Suppressor macrophage (primary cell): ENCODE measurements at regions not wholly inside any gene's neighbourhood (a gene's known extent, or its start where the extent isn't known, plus 50 kb on each side); places are given as distances from the start of the nearest gene placed in this dataset.
"Not testable (repeated sequence)": the region's sequence is repeated elsewhere in the genome, so short reads cannot be mapped to it uniquely, and the experiment has no call there.

Experiments used
- DNase-seq, 4 experiments: peaks; one replicate each; pipeline ENCODE4 v3.0.0-alpha.2; 2020 to 2022

DNA sequence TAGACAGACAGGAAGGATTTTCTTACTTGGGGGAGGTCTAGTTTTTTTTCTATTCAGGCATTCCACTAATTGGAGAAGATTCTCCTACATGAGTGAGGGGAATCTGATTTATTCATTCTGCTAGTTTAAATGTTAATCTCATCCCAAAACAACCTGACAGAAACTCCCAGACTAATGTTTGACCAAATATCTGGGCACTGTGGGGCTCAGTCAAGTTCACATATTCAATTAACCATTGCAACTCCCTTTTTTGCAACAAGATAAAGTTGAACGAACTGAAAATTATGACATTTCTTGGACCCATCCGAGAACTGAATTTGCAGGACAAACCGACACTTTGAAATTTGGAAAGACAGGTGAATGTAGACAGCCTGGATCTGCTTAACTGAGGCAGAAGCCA lies 194.4 kb upstream of the PTER start:
- no peak for DNase-seq

DNA sequence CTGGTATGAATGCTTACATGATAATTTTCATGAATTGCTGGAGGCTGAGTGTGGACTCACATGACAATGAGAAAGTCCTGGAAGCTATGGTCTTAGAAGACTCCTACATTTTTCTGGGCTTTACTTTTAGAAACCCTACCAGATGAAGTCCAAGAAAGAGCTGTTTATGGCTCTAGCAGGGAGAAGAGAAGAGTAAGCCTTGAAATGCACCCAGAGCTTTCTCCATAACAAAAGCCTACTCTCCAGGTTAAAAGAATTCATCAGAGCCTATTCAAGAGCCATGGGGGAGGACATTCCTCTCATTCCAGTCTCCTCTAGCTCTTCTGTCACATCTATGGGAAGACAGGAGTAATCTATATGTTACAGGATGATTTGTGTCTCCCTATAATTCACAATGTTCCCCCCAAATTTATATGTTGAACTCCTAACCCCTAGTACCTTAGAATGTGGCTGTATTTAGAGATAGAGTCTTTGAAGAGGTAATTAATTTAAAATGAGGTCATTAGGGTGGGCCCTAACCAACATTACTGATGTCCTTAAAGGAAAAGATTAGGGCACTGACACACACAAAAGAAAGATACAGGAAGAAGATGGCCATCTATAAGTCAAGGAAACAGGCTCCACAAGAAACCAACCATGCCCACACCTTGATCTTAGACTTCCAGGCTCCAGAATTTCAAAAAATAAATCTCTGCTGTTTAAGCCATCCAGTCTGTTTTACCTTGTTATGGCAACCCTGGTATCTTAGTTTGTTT lies 193.8 kb upstream of the PTER start:
- no peak for DNase-seq

DNA sequence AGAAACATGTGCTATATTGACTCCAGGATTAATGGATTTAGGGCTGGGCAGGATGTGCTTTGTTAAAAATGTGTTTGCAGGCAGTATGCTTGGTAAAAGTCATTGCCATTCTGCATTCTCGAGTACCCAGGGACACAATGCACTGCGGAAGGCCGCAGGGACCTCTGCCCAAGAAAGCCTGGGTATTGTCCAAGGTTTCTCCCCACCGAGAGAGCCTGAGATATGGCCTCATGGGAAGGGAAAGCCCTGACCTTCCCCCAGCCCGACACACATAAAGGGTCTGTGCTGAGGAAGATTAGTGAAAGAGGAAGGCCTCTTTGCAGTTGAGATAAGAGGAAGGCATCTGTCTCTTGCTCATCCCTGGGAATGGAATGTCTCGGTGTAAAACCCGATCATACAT lies 186.7 kb upstream of the PTER start:
- not testable (repeated sequence) for DNase-seq

DNA sequence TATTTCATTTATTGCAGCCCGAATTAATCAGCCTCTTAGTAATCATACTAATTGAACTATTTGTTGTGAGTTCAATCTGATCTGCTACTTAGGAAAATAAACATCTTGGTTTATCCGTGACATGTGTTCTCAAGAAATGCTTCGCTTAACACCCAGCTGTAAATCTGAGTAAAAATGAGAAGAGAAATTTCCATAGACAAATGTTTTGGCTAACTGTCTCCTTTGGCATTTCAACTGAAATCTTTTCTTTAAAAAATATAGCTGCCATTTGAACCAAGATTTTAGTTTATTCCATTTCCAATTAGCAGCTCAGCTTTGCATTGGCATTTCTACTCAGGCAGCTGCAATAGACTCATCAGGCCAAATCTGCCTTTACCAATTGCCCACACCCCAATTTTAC lies 180.5 kb upstream of the PTER start:
- DNase-seq, result no peak

DNA sequence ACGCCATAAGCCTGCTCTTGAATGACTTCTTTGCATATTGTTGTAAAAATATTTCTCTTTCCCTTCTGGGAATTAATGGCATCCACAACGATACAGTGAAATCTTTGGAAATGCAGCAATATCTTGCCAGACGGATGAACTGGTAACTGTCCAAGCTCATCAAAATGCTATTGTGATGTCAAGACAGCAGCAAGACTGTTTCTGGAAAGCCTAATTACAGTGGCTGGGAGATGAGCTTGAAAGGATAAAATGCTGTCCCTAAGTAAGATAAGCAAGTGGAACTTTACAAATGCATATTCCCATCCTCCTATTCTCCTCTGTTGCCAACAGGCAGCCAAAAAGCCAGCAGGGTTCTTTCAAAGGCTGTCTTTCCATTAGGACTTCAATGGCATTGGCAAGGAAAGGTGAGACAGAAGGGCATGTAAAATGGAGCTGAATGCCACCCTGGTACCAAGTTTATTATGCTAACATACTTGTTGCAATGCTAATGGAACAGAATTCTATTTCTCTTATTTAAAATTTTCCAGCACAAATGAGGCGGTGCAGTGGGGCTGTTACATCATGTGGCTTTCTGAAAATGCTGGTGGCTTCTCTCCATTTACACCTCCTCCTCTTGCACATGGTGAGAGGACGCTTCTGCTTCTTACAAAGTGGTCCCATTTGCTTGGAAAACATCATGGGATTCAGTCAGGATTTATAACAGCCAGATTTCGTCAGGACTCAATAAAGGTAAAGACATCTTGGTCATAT lies 178.3 kb upstream of the PTER start:
- DNase-seq, result no peak

DNA sequence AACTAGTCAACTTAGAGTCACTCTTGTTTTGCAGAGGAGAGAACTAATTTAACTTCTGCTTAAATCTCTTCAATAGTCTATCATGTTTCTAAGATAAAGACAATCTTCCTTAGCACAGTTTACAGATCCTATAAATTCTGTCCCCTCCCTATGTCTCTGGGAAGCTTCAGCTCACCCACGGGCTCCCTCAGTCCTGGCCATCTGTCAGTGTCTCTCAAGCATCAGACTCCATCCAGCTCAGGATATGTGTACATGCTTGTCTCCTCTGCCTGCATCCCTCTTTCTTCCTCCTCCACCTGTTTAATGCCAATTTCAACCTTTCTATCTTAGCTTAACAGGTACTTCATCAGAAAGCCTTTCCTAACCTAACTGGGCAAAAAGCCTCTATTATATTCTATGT lies 177.1 kb upstream of the PTER start:
- no peak for DNase-seq

- DNase-seq, result no peak
Observed at GRCh38 chr10:16260388-16260787, 176.4 kb upstream of the PTER start.

DNA sequence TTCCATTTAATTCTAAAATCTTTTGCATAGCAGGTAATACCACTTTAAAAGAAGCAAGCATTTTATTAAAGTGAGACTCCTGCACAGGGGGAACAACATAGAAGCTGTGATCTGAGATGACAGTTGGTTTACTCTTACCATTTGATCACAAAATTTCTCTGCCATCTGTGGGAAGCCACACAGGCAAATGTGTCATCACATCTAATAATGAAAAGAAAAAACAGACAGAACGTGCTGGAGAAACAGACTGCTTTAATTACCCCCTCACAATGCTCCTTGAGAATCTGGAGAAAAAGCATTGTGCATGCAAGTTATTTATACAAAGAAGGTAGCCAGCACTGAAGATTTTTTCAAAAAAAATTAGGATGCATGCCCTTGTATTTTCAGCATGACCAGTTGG lies 165.2 kb upstream of the PTER start:
- no peak for DNase-seq

DNA sequence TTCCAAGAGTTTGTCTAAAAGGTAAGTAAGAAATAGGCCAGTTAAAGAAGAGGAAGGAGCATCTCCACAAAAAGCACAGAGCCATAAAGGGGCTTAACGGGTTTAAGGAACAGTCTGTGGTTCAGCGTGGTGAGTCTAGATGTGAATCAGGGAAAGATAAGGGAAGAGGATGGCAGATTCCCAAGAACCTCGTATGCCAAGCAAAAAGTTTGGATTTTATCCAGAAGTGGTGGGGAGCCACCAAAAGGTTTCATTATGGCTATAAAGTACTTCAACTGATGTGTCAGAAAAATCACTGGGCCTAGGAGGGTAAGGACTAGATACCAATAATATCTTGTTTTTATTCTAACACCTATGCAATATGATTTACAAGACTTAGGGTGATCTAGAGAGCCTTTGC lies 161.9 kb upstream of the PTER start:
- no peak for DNase-seq

- DNase-seq, result no peak
Observed at GRCh38 chr10:16280595-16280994, 156.2 kb upstream of the PTER start.

- no peak for DNase-seq
Observed at GRCh38 chr10:16292366-16292765, 144.4 kb upstream of the PTER start.

DNA sequence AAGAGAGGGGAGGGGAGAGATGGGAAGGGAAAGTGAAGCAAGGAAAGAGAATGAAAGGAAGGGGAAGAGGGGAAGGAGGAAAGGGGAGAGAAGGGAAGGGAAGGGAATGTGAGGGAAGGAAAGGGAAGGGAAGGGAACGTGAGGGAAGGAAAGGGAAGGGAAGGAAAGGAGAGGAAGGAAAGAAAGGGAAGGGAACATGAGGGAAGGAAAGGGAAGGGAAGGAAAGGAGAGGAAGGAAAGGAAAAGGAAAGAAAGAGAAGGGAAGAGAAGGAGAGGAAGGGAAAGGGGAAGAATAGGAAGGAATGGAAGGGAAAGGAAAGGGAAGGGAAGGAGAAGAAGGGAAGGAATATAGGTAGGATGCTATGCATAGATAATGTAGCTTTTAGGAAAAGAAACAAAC lies 139.7 kb upstream of the PTER start:
- DNase-seq, result no peak

- DNase-seq, result no peak
Observed at GRCh38 chr10:16297642-16298041, 139.2 kb upstream of the PTER start.

DNA sequence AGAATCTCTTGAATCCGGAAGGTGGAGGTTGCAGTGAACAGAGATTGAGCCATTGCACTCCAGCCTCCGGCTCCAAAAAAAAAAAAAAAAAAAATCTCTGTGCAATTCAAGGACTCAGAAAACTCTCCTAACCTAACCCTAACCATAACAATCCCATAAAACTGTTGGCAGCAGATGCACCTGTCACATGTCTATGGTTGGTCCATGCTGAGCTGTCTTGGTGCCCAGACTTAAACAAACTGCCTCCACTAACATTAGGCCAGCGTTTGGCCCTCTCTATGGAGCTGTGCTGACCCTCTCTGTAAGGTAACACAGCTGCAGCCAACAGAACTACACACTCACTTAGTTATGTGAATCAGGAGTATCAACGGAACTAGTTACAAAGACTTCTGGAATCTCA lies 132.5 kb upstream of the PTER start:
- DNase-seq, result no peak

GRCh38 chr10:16310440-16310839 lies 126.4 kb upstream of the PTER start:
- no peak for DNase-seq

DNA sequence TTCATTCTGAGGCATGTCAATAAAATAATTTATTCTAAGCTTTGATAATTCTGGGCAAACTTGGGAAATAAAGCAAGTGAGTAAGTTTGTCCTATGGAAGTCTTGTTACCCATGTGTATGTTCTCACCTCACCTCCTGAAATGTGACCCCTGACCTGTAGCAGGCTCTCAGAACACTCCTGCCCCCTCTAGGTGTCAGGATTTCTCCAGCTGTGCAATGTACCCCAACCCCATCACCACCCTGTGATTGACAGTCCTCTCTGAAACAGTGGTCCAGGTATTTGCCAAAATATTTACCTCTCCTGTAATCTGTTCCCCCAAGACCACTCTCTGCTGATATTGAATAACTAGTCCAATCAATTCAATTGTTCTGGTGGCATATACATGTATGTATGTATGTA lies 122.6 kb upstream of the PTER start:
- no peak for DNase-seq

DNA sequence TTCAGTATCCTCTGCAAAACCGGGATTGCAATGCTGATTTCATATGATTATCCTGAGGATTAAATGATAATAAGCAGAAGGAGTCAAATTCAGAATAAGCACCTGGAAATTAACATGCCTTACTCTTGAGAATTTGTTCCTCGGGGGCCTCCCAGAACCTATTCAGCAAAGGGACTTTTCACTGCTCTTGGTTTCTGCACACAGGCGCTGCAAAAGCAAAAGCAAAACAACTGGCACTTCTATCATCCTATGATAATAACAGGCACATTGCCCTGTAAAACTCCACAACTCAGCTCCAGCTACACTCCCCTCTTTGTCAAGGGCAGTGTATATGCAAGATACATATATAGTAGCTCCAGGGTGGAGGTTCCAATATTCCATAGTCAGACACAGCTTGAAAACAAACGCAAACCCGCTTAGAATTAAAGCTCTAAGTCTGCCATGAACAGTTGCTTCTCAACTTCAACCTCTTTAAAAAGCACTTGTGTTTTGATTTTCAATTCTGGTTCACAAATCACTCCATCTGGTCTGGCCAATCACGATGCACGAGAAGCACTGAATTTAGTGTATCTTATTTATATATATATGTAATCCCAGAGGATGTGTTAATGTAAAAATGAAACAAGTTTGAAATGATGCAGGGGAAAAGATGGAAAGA lies 119.9 kb upstream of the PTER start:
- DNase-seq, result no peak

GRCh38 chr10:16341637-16342036 lies 95.2 kb upstream of the PTER start:
- DNase-seq, result no peak

DNA sequence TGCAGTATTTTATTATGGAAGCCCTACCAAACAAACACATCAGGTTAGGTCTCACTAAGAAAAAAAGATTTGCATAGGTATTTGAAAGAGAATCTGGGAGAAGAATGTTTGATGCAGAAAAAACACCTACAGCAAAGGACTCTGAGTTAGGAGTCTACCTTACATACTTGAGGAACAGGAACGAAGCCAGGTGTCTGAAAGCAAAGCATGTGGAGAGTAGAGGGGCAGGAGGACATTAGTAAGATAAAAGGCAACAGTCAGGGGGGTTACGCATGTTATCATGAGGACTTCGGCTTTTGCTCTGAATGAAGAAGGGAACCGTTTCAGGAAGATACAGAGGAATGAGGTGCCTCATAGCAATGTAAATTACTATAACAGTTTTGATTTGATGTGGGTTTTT lies 87.9 kb upstream of the PTER start:
- DNase-seq, result no peak

DNA sequence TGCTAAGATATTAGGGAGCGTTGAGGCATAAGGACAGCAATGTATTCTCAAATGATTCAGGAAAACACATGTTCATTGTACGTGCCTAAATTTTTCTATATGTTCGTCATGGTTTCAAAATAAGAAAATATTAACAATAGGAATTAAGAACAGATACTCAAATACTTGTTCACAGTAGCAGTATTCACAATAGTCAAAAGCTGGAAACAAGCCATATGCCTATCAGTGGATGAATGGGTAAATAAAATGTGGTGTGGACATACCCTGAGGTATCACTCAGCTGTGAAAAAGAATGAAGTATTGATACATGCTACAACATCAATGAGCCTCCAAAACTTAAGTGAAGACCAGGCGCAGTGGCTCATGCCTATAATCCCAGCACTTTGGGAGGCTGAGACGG lies 84.7 kb upstream of the PTER start:
- DNase-seq, result no peak

- DNase-seq, result no peak
Observed at GRCh38 chr10:16360001-16360400, 76.8 kb upstream of the PTER start.

- no peak for DNase-seq
Observed at GRCh38 chr10:16360425-16360824, 76.4 kb upstream of the PTER start.

DNA sequence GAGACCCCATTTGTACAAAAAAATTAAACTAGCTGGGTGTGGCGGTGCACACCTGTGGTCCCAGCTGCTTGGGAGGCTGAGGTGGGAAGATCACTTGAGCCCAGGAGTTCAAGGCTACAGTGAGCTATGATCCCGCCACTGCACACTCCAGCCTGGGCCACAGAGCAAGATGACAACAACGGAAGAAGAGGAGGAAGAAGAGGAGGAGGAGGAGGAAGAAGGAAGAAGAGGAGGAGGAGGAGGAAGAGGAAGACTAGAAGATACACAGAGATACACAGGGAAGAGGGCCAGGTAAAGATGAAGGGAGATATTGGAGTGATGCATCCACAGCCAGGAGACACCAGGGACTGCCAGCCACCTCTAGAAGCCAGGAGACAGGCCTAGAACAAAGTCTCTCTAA lies 75.7 kb upstream of the PTER start:
- no peak for DNase-seq

GRCh38 chr10:16363741-16364140 lies 73.1 kb upstream of the PTER start:
- DNase-seq, result no peak
